Epithelial cell of prostate (primary cell): ENCODE measurements at regions not wholly inside any gene's neighbourhood (a gene's known extent, or its start where the extent isn't known, plus 50 kb on each side); places are given as distances from the start of the nearest gene placed in this dataset.

Experiments used
- DNase-seq: peaks from one replicate; pipeline ENCODE4 v3.0.0-alpha.2; 2011; ENCODE audit warnings: low read depth, low spot score
- H3K27ac ChIP-seq: fragments of 450-650 bp; 2 replicates; pipeline ENCODE4 v1.5.1; 2017; ENCODE audit warnings: mild to moderate bottlenecking

GRCh38 chr6:2435323-2435722 lies 189.9 kb upstream of the GMDS start:
- DNase-seq = no peak
- no peak overlapping the region for H3K27ac ChIP-seq

GRCh38 chr6:2434912-2435311 lies 189.5 kb upstream of the GMDS start:
- H3K27ac ChIP-seq = peak overlapping the region; percentile 78
- no peak for DNase-seq

DNA sequence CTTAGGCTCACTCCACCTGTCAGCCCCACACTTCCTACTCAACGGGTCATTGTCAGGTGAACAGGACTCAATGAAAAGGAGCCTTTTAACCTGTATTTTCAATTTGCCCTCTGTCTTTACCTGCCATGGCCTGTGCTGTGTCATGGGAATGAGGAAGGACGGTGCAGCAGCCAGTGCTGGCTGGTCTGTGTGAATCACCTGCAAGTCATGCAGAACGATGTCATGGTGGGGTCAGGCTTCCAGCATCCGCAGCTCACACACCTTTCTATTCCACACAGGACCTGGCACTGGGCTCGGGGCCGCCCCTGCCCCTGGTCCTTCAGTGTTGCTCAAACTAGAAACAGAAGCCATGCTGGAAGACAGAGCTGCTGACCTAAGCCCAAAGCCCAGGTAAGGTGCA lies 188.7 kb upstream of the GMDS start:
- peak overlapping the region; percentile 78 for H3K27ac ChIP-seq
- peak; percentile 88 for DNase-seq

GRCh38 chr6:2433711-2434110 lies 188.3 kb upstream of the GMDS start:
- H3K27ac ChIP-seq = peak overlapping the region; percentile 78
- no peak for DNase-seq

DNA sequence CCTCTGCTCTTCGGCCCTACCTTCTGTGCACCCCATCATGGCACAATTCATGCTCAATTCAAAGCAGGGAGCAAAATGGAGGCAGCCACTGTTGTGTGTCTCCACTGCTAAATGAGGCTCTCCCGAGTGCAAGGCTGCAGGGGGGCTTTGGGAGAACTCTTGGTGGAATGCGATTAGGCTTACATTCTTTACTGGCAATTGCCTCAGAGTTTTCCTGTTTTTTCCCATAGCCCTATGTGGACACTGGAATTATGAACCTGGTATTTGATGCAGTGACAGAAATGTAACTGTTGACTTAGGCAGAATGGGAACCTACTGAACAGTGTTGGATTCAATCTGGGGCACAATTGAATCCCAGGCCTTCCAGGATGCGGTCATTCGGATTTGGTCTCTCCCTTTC lies 187.9 kb upstream of the GMDS start:
- H3K27ac ChIP-seq = peak overlapping the region; percentile 78
- DNase-seq = no peak

DNA sequence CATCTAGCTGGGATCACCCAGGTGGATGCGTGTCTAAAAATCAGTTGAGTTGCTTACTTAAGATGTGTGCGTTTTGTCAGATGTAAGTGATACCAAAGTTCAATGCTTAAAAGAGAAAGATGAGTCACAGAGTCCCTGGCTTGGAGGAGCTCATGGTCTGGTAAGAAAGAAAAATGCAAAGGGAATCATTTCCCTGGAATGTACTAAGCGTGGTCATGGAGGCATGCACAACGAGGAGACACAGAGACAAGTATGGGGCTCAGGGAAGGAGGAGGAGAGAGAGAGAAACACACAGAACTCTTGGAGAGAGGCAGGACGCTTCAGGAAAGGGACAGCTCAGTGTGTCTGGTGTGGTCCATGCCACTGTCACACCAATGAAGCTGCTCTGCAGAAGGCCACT lies 186.9 kb upstream of the GMDS start:
- H3K27ac ChIP-seq = peak overlapping the region; percentile 78

GRCh38 chr6:2430612-2431011 lies 185.2 kb upstream of the GMDS start:
- H3K27ac ChIP-seq = no peak overlapping the region
- DNase-seq = no peak

More for the DNA sequence above, 186.9 kb upstream of the GMDS start:
- DNase-seq = peak; percentile 81

DNA sequence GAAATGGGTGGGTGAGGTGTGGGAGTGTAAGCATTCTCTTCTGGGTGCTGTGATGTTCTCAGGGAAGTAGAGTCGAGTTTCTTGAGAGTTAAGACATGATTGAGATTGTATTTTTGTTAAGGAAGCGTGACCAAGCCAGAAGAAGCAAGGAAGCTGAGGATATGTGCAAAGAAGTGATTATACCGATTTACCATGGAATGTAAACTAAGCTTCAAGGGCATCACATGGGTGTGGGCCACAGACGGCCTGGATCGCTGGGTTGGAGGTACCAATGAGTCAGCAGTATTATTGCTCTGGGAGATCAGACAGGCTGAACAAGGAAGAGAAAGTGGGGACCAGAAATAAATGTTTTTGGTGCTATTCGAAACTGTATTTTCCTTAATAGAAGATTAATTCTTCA lies 184.1 kb upstream of the GMDS start:
- DNase-seq = no peak

DNA sequence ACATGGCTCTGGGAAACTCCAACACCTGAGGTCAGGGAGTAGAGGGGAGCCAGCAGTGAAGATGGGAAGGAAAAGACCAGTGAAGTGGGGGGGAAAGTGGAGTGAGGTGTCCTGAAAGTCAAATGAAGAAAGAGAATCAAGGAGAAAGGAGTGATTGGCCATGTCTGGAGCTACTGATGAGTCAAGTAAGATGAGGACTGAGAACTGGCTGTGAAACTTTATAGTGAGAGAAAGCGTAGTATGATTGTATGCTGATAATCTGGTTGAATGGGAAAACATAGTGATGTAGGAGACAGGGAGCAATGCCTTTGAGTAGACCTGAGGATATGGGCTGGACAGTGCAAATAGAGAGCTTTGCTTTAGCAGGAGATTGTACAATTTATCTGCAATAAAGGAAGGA lies 183.6 kb upstream of the GMDS start:
- no peak overlapping the region for H3K27ac ChIP-seq
- no peak for DNase-seq

More for the DNA sequence above, 184.1 kb upstream of the GMDS start:
- no peak overlapping the region for H3K27ac ChIP-seq

GRCh38 chr6:2426561-2427340 lies 181.3 kb upstream of the GMDS start:
- no peak for DNase-seq
- H3K27ac ChIP-seq = no peak overlapping the region

- no peak overlapping the region for H3K27ac ChIP-seq
- no peak for DNase-seq
Measured at GRCh38 chr6:2416128-2416712, 170.8 kb upstream of the GMDS start.

DNA sequence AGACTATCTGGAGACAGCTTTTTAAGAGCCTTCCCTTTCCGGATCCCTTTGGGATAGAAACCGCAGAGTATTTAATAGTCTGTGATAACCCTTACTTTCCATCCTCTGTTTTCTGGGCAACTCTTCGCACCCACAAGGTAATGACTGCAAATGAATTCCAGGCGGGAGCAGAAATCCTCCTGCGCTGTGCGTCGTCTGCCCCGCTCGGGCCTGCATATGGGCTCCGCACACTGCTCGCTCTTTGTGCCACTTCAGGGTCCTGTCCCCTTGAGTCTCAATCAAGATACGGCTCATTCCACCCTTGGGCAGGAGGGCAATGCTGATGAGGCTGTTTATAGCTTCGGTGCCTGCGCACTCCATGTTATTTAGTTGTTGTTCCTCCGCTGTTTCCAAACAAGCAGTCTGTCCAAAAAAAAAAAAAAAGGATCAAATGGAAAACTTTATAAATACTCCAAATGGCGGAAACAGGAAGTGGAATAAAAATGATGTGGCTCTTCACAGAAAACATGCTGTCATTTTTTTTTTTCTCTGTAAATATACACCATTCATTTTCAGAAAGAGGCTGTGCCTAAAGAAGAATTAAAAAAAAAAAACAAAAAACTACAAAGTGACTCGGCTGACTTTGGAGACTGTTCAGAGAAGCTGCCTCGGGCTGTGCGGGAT lies 169.6 kb upstream of the GMDS start:
- no peak for DNase-seq
- no peak overlapping the region for H3K27ac ChIP-seq

- DNase-seq = no peak
- H3K27ac ChIP-seq = no peak overlapping the region
Measured at GRCh38 chr6:2412731-2413130, 167.3 kb upstream of the GMDS start.

GRCh38 chr6:2410656-2411380 lies 165.4 kb upstream of the GMDS start:
- no peak overlapping the region for H3K27ac ChIP-seq
- DNase-seq = no peak

DNA sequence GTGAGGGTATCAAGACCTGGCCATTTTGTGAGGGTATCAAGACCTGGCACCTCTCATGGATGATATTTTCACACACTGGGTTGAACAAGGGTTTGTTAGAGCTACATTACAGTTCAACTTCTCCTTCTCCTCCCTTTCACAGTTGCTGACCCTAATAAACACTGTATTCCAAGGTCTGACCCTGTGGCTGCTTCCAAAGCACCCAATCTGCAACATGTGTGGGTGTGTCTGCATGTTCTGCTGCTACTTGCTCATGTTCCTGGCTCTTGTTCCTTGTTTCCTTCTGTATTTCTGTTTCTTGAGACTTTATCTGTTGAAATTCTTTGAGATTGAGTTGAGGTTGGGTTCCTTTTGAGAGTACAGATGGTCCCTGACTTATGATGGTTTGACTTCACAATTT lies 162.1 kb upstream of the GMDS start:
- no peak overlapping the region for H3K27ac ChIP-seq
- DNase-seq = no peak

DNA sequence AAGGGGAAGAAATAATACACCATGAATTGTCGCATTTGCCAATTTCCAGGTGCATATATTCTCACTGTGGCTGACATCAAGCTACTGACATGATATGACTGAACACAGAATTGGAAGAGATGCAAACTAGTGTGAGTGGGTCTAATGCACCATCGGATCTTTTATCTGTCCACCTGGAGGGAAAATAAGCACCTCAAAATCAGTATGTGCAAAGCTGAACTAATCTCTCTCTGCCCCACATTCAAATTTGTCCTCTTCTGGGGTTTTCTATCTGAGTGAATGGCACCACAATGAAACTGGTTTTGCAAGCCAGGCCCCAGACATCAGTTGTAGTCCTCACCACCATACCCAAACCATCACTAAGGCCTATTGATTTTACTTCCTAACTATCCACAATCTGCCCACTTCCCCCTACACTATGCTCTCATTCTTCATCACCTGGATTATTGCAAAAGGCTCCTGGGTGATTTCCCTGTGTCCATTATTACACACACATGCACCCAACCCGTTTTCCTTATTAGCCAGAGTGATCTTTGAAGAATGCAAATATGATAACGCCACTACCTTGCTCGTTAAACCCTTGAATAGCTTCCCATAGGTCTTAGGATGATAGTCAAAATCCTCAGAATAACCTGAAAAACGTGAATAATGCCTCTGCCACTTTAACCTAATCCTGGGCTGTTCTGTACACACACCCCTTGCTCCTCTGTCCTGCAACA lies 159.0 kb upstream of the GMDS start:
- DNase-seq = no peak

DNA sequence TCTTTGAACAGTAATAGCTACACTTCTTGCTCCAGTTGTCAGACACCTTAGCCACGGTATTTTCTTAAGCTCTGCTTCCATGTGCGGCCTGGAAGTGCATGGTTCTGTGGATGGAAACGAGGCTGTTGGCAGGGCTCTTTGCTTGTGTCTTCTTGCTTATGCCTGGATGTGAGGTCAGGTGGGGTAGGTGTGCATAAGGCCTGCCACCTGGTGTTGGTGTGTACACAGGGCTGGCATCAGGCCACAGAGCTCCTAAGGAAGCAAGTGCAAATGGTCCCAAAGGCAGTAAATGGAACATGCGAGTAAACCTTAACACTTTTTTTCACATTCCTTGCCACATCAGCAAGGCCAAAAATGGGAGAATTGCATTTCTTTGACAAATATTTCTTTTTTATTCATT lies 158.1 kb upstream of the GMDS start:
- no peak overlapping the region for H3K27ac ChIP-seq
- DNase-seq = no peak

More for the DNA sequence above, 159.0 kb upstream of the GMDS start:
- no peak overlapping the region for H3K27ac ChIP-seq

- DNase-seq = no peak
- no peak overlapping the region for H3K27ac ChIP-seq
Measured at GRCh38 chr6:2396846-2397630, 151.6 kb upstream of the GMDS start.

DNA sequence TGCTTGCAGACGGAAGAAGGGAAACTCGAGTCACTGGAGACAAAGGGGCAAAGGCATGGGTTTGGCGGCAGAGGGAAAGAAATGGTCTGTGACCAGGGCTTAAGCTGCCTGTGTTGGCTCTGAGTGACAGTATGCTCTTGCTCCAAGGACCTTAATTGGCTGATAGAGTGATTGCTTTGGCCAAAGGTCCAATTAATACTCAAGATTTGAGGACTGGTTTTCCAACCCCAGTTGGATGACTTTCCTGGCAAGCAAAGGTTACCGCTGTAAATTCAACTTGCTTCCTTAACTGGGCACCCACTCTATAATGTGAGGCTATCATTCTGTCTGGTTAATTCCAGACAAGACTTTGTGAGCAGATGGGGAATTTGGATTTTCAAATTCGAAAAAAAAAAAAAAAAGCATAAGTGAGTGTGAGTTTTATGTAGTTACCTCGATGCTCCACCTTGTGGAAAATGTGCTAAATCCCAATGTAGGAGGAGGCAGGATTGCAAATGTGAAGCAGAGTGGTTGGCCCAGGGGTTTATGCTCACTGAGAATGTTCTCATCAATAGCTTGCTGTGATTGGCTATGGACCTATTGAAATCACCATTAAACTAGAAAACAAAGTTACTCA lies 150.7 kb upstream of the GMDS start:
- no peak overlapping the region for H3K27ac ChIP-seq
- no peak for DNase-seq
